CD4-positive, alpha-beta T cell treated with Interleukin-12 subunit alpha and Interleukin-12 subunit beta, for 1 hour (primary cell): ENCODE measurements at regions not wholly inside any gene's neighbourhood (a gene's known extent, or its start where the extent isn't known, plus 50 kb on each side); places are given as distances from the start of the nearest gene placed in this dataset.
"Not testable (repeated sequence)": the region's sequence is repeated elsewhere in the genome, so short reads cannot be mapped to it uniquely, and the experiment has no call there.

Experiments used
- DNase-seq: peaks from one replicate; pipeline ENCODE4 v3.0.0-alpha.2; 2020

DNA sequence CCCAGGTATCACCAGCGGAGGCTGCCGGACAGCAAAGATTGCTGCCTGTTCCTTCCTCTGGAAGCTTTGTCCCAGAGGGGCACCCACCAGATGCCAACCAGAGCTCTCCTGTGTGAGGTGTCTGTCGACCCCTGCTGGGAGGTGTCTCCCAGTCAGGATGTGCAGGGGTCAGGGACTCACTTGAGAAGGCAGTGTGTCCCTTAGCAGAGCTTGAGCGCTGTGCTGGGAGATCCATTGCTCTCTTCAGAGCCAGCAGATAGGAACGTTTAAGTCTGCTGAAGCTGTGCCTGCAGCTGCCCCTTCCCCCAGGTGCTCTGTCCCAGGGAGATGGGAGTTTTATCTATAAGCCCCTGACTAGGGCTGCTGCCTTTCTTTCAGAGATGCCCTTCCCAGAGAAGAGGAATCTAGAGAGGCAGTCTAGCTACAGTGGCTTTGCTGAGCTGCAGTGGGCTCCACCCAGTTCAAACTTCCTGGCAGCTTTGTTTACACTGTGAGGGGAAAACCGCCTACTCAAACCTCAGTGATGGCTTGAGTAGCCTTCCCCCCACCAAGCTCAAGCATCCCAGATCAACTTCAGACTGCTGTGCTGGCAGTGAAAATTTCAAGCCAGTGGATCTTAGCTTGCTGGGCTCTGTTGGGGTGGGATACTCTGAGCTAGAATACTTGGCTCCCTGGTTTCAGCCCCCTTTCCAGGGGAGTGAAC lies 253.7 kb downstream of the SPATA31A6 start:
- DNase-seq: not testable (repeated sequence)

DNA sequence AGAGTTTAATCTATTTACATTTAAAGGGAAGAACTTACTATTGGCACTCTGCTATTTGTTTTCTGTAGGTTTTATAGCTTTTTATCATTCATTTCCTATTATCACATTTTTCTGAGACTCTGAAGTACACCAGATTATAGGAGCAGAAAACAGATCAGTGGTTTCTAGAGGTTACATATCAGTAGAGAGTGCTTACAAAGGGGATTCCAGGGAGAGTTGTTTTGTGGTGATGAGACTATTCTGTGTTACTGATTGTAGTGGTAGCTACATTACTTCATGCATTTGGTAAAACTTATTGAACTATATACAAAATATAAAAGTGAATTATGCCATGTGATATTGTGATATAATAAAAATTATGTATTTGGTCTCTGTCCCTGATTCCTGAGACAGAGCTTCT lies 259.2 kb downstream of the SPATA31A6 start:
- DNase-seq: not testable (repeated sequence)

DNA sequence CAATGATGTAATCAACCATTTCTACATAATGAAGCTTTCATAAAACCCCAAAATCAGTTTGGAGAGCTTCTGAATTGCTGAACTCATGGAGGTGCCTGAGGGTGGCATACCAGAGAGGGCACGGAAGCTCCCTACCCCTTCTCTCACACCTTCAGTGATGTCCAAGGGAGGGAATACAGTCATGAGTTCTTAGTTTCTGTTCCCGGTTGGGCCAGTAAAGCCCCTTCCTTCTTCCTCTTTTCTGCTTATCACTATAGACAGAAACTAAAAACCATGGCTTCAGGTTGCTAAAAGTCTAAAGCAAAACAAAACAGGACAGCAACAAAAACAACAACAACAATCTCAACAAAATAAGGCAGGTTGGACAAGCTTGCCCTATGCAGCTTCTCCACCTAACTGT lies 260.0 kb downstream of the SPATA31A6 start:
- DNase-seq: not testable (repeated sequence)

DNA sequence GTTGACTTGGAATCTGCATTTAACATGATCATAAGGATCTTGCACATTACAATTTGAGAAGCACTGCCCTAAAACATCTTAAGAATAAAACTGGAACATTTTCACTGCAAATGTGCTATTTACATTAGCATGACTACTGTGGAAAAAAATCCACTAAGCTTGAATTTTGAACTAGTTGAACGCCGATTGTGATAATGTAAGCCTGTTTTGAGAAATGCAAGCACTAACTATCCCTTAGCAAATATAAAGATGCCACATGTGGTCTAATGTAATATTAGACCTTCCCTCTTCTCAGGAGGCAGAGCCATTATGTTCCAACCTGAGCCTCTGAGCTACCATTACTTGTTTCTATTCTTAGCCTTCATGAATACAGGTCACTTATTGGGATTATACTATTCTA lies 278.0 kb downstream of the SPATA31A6 start:
- not testable (repeated sequence) for DNase-seq

DNA sequence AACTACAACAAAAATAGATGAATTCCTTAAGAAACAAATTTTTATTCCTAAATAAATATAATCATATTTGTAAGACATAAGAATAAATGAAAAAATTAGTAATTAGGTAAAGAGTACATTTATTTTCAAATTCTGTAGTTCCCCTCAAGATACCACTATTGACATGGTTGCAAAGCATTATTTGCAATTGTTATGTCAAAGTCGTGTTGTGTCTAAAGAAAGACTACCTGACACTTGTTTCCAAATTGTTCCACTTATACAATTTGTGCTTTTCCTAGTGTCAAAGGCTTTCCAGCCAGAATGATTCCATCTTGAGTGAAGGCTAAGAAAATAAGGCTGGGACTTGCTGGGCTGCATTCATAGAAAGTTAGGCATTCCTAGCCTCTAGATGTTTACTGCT lies 278.4 kb downstream of the SPATA31A6 start:
- DNase-seq: not testable (repeated sequence)

DNA sequence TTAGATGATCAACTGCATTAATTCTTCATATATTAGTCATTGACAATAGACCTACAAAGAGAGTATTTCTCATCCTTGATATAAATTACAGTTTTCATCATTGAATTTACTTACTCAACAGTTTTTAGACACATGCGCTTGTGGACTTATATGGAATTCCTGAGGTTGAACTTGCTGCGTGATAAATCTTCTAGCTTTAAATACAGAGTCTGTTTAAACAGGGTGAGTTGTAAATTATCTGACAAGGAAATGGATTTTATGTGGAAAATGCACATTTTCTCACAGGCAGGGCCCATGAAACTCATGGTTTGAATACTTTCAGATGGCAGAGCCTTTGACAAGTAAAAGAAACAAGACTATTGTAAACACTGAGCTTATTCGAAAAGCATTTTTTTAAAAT lies 280.5 kb downstream of the SPATA31A6 start:
- DNase-seq: not testable (repeated sequence)

DNA sequence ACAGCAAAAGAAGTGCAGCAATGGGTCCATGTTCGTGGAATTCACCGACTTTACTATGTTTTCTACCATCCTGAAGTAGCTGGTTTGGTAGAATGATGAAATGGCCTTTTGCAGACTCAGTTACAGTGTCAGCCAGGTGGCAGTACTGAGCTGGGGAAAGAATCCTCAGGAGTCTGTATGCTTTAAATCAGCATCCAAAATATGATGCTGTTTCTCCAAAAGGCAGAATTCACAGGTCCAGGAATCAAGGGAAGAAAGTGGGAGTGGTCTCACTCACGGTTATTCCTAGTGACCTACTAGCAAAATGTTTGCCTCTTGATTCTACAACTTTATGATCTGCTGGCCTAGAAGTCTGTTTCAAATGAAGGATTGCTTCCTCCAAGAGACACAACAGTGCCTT lies 287.1 kb downstream of the SPATA31A6 start:
- not testable (repeated sequence) for DNase-seq

DNA sequence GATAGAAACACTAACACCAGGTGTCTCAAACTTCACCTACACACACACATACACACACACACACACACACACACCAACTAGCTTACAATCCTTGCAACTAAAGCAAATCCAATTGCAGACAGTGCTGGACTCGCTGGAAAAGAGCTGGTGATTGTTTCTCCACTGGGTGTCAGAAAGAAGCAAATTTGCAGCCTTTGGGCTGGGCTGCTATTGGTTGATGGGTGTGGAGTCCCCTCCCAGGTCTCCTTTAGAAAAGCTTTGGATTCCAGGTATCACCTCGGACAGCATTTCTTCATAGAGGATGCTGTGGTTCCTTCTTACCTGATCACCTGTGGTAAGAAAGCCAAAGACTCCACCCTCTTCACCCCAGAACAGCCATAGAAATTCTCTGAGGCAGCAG lies 307.5 kb downstream of the SPATA31A6 start:
- DNase-seq: not testable (repeated sequence)

DNA sequence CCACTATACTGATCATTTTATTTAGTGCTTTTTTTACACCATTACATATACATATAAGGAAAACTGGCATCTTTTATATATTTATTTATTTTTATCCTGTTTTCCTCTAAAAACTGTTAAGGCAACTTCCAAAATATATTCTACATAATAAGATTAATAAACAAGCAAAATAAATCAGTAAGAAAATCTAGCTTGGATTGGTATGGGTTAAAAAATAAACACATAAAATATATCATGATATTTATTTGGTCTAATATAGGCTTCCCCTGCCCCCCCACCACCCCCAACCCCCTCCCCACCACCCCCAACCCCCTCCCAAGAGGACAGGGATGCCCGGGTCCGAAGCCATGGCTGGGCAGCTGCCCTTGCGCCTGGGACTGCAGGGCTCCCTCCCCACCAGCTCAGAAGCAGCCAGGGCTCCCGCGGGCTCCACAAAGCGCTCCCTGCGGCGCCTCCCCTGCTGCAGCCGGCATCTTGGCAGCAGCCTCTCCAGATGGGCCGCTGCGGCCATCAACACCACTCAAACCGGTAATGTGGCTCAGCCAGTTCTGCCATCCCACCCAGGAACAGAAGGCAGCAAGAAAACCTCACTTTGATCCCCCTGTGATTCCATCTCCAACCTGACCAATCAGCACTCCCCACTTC lies 319.3 kb downstream of the SPATA31A6 start:
- not testable (repeated sequence) for DNase-seq

DNA sequence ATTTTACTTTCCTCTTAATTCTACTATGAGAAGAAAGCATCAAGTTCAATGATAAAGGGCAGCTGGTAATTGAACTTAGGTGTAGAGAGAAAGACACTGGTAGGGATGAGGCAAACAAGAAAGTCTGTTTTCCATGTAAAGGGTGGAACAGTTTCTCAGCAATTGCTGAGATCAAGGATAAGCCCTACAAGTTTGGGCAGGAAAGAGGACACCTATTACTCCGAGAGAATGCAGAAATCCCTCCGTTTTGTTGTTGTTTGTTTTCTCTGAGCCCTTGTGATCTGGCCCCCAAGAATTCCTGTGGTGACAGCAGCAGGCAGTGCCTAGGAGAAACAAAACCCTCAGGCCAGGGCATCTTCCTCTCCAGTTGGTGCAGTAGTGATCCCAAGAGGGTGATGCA lies 324.7 kb downstream of the SPATA31A6 start:
- DNase-seq: not testable (repeated sequence)

DNA sequence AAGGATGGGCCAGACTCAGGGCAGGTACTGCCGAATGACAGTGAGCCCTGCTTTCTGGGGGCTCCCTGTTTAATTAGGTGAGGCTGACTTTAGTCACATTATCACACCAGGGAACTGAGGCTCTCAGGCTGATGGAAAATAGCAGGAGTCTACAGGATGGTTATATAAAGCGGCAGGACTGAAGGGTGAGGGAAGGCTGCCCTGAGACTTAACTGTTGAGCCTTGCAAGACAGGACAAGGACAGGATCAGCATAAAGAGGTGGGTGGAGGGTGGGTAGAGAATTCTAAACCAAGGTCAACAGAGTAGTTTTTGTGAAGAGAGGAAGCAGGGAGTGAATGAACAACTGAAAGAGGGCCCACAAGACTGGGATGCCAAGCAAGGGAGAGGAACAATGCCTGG lies 330.1 kb downstream of the SPATA31A6 start:
- DNase-seq: not testable (repeated sequence)

DNA sequence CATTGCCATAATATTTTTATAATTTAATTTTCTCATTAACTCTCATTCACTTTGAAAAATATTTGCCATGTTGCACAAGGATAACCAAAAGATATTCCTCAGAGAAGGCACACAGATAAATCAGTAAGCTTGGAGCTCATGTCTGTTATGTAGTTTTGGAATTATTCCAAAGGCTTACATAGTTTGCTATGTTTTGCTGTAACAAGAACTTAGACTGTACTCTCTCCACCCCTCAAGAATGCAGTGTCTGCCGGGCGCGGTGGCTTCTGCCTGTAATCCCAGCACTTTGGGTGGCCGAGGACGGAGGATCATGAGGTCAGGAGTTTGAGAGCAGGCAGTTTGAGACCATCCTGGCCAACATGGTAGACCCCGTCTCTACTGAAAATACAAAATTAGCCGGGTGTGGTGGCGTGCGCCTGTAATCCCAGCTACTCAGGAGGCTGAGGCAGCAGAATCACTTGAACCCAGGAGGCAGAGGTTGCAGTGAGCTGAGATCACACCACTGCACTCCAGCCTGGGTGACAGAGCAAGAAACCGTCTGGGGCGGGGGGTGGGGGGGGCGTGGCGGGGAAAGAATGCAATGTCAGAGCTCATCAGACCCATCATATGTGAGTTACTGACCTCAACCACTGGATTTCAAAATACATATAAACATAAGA lies 351.0 kb downstream of the SPATA31A6 start:
- not testable (repeated sequence) for DNase-seq

DNA sequence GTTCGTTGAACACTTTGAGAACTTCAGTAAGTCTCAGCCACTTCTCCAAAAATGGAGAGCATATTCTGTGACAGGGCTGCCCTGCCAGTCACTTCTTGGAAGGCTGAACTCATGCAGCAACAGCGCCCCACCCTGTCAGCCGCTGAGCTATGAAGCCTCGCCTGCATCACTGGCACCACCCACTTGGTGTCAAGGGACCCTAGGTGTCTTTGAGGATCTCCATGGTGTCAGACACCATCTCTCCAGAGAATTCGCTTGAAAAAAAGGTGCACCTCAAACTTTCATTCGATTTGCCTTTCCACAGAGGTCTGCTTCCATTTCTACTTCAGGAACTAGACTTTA lies 351.5 kb downstream of the SPATA31A6 start:
- DNase-seq: peak; percentile 22

DNA sequence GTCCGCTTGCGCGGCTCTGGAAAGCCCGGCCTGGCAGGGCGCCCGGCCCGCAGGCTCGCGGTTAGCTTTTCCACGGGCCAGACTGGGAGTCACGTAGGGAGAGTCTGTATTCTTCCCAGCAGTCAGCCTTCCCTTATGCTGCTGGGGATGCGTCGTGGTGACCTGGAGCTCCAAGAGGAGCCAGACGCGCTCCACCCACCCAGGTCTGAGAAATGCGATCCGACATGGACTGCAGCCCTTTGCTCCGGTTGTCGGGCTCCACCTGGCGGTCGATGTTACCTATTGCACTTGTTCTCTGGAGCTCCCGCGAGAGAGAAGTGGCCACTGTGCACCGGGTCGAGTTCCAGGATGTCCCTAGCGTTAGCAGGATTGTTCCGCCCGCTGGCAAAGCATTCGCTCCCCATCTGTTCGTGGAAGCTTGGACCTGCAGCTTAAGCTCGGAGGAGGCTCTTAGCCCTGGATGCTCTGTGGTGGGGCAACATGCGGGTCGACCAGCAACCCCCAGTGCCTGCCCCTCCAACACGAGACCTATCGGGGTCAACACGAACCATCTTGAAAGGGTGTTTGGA lies 367.4 kb downstream of the SPATA31A6 start:
- not testable (repeated sequence) for DNase-seq

DNA sequence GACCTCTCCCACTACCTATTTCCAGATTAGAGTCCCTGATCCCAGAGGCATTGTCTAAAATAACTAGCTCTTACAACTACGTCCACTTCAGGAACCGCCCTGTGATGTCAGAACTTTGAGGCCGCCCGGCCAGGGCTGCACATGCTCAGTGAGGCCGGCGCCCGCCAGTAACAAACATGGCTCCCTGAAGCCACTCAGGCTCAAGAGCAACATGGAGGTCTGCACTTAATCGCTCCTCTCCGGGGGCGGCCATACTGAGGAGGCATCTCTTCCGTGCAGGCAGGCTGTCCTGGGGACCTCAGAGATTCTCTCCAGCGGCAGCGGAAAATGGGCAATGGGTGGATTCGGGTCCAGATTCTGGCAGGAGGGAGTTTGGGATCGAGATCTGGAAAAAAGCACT lies 385.1 kb downstream of the SPATA31A6 start:
- DNase-seq: not testable (repeated sequence)

DNA sequence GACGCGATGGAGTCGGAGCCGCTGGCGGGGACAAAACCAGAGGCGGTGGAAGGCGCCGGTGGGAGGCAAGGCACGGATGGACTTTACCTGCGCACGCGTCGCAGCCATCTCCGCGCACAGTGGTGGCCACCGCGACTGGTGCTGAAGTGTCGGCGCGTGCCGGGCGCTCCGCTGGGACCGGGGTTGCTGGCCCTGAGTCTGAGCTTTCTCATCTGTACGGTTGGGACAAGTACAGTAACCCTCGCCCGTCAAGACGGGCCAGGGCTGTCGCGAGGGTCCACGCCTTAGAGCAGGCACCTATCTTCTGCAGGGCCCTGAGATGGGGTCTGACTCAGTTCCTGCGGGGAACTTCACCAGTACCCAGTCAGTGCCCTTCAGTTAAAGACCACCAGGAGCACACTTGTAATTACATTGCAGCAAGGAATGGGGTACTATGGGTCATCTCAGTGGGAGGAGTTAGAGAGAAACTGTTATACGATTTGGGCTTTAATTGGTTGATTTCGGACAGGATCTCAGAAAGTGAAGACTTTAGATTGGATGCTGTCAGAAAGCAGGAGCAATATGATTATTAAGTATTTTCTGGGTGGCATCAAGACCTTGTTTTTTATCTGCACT lies 385.6 kb downstream of the SPATA31A6 start:
- not testable (repeated sequence) for DNase-seq

DNA sequence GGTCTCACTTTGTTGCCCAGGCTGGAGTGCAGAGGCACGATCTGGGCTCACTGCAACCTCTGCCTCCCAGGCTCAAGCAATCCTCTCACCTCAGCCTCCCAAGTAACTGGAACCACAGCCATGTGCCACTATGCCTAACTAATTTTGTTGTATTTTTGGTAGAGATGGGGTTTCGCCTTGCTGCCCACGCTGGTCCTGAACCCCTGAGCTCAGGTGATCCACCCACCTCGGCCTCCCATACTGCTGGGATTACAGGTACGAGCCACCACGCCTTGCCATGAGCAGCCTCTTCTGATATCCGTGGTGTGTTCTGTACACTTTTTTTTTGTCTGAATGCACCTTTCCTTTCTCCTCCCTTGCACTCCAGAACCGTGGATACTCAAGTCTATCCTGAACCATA lies 394.4 kb downstream of the SPATA31A6 start:
- not testable (repeated sequence) for DNase-seq
